ENCODE measurements at regions not wholly inside any gene's neighbourhood (a gene's known extent, or its start where the extent isn't known, plus 50 kb on each side); places are given as distances from the start of the nearest gene placed in this dataset.

GRCh38 chr13:40238761-40239160 lies 427.7 kb downstream of the FOXO1 start:
- CTCF ChIA-PET: no interaction called here
- H3K9me3 Mint-ChIP-seq (ENCODE audit: low read depth, unreplicated experiment): no peaks in the 10 kb centered on the region
- intact Hi-C loops (cut with micrococcal nuclease; ENCODE audit: unreplicated experiment): no loop called here
- H3K36me3 Mint-ChIP-seq (ENCODE audit: insufficient read depth, unreplicated experiment): no peaks in the 10 kb centered on the region
- no TSS peak for BruUV-seq (replicated peaks)
- no peaks in the 10 kb centered on the region for H3K27me3 Mint-ChIP-seq (ENCODE audit: unreplicated experiment)
- TF ChIP-seq CTCF (IDR thresholded peaks at IDR 0.05; ENCODE audit: unreplicated experiment): no peak
- no peak for DNase-seq
- H3K27ac Mint-ChIP-seq (ENCODE audit: unreplicated experiment): no peak overlapping the region
- H3K4me3 Mint-ChIP-seq (ENCODE audit: low read depth, unreplicated experiment): no peak overlapping the region
- H3K4me1 Mint-ChIP-seq (ENCODE audit: low read depth, unreplicated experiment): no peaks in the 10 kb centered on the region

GRCh38 chr13:40240293-40240692 lies 426.1 kb downstream of the FOXO1 start:
- Mint-ChIP-seq H3K4me1 (ENCODE audit: low read depth, unreplicated experiment) (no peaks in the 10 kb centered on the region), H3K36me3 (ENCODE audit: insufficient read depth, unreplicated experiment) (no peaks in the 10 kb centered on the region), H3K27me3 (ENCODE audit: unreplicated experiment) (no peaks in the 10 kb centered on the region), H3K9me3 (ENCODE audit: low read depth, unreplicated experiment) (no peaks in the 10 kb centered on the region), H3K27ac (ENCODE audit: unreplicated experiment) (no peak overlapping the region), H3K4me3 (ENCODE audit: low read depth, unreplicated experiment) (no peak overlapping the region)
- intact Hi-C loops (cut with micrococcal nuclease; ENCODE audit: unreplicated experiment): no loop called here
- CTCF ChIA-PET: interaction anchor here (0.6 kb wide), 1 partner anchor 456 kb away, joined by 4 read pairs; no protein-coding TSS in a partner anchor
- BruUV-seq (replicated peaks): no TSS peak
- DNase-seq: no peak
- TF ChIP-seq CTCF (IDR thresholded peaks at IDR 0.05; ENCODE audit: unreplicated experiment): no peak

GRCh38 chr13:40241125-40241798 lies 425.2 kb downstream of the FOXO1 start:
- CTCF ChIA-PET: interaction anchor here (0.5 kb wide), 1 partner anchor 12 kb away, joined by 3 read pairs; no protein-coding TSS in a partner anchor
- Mint-ChIP-seq H3K9me3 (ENCODE audit: low read depth, unreplicated experiment) (peaks cover 2% of the 10 kb centered on the region), H3K27ac (ENCODE audit: unreplicated experiment) (no peak overlapping the region), H3K4me1 (ENCODE audit: low read depth, unreplicated experiment) (no peaks in the 10 kb centered on the region), H3K27me3 (ENCODE audit: unreplicated experiment) (no peaks in the 10 kb centered on the region), H3K4me3 (ENCODE audit: low read depth, unreplicated experiment) (no peak overlapping the region), H3K36me3 (ENCODE audit: insufficient read depth, unreplicated experiment) (no peaks in the 10 kb centered on the region)
- no TSS peak for BruUV-seq (replicated peaks)
- no peak for DNase-seq
- no peak for TF ChIP-seq CTCF (IDR thresholded peaks at IDR 0.05; ENCODE audit: unreplicated experiment)
- intact Hi-C loops (cut with micrococcal nuclease; ENCODE audit: unreplicated experiment): no loop called here

- H3K36me3 Mint-ChIP-seq (ENCODE audit: insufficient read depth, unreplicated experiment): peaks cover 3% of the 10 kb centered on the region
- H3K4me3 Mint-ChIP-seq (ENCODE audit: low read depth, unreplicated experiment): no peak overlapping the region
- DNase-seq: no peak
- intact Hi-C loops (cut with micrococcal nuclease; ENCODE audit: unreplicated experiment): no loop called here
- no peaks in the 10 kb centered on the region for H3K27me3 Mint-ChIP-seq (ENCODE audit: unreplicated experiment)
- TF ChIP-seq CTCF (IDR thresholded peaks at IDR 0.05; ENCODE audit: unreplicated experiment): no peak
- H3K9me3 Mint-ChIP-seq (ENCODE audit: low read depth, unreplicated experiment): peaks cover 6% of the 10 kb centered on the region
- BruUV-seq (replicated peaks): no TSS peak
- CTCF ChIA-PET: no interaction called here
- H3K4me1 Mint-ChIP-seq (ENCODE audit: low read depth, unreplicated experiment): no peaks in the 10 kb centered on the region
- H3K27ac Mint-ChIP-seq (ENCODE audit: unreplicated experiment): no peak overlapping the region
These were observed 423.4 kb downstream of the FOXO1 start for GRCh38 chr13:40243047-40243446.

Measured in Calu3 (cell line).